HEK293 (cell line): ENCODE measurements at regions not wholly inside any gene's neighbourhood (a gene's known extent, or its start where the extent isn't known, plus 50 kb on each side); places are given as distances from the start of the nearest gene placed in this dataset.

Experiments
- TCF7L2 ChIP-seq: IDR thresholded peaks from 2 replicates; pipeline ENCODE4 v1.6.1; 2011; ENCODE audit warnings: low read depth, mild to moderate bottlenecking, inconsistent platforms, low read length, moderate library complexity, borderline replicate concordance
- YY1 ChIP-seq: fragments of 450-650 bp; formaldehyde crosslinking; IDR thresholded peaks from 2 replicates; pipeline ENCODE4 v1.5.1; 2018; ENCODE audit warnings: missing biosample characterization, missing genetic modification characterization
- ZNF175 ChIP-seq: fragments of 450-650 bp; formaldehyde crosslinking; IDR thresholded peaks from 2 replicates; pipeline ENCODE4 v1.5.1; 2016; ENCODE audit warnings: missing biosample characterization, missing genetic modification characterization
- ZNF23 ChIP-seq: fragments of 450-650 bp; formaldehyde crosslinking; IDR thresholded peaks from 2 replicates; pipeline ENCODE4 v1.5.1; 2016; ENCODE audit warnings: missing biosample characterization, missing genetic modification characterization, borderline replicate concordance

- TF ChIP-seq YY1 (tag by site-specific recombination) (no peak), TCF7L2 (no peak), ZNF23 (no peak), ZNF175 (tag by site-specific recombination) (no peak)
Measured at GRCh38 chr14:34372786-34373185, 89.3 kb downstream of the SPTSSA start.
